BLaER1 (cell line): ENCODE measurements at regions not wholly inside any gene's neighbourhood (a gene's known extent, or its start where the extent isn't known, plus 50 kb on each side); places are given as distances from the start of the nearest gene placed in this dataset.

ENCODE experiments used
- H3K27ac ChIP-seq: shearing (Covaris generic); formaldehyde crosslinking; 2 replicates; pipeline ENCODE4 v1.8.1; 2022
- H3K27me3 ChIP-seq: shearing (Covaris generic); formaldehyde crosslinking; 2 replicates; pipeline ENCODE4 v1.8.1; 2022
- H3K36me3 ChIP-seq: shearing (Covaris generic); formaldehyde crosslinking; 2 replicates; pipeline ENCODE4 v1.8.1; 2022
- H3K4me1 ChIP-seq: shearing (Covaris generic); formaldehyde crosslinking; 2 replicates; pipeline ENCODE4 v1.8.1; 2022
- H3K4me2 ChIP-seq: shearing (Covaris generic); formaldehyde crosslinking; 2 replicates; pipeline ENCODE4 v1.8.1; 2022
- H3K4me3 ChIP-seq: shearing (Covaris generic); formaldehyde crosslinking; 2 replicates; pipeline ENCODE4 v1.8.1; 2022
- H3K9ac ChIP-seq: shearing (Covaris generic); formaldehyde crosslinking; 2 replicates; pipeline ENCODE4 v1.8.1; 2022
- H3K9me3 ChIP-seq: shearing (Covaris generic); formaldehyde crosslinking; 2 replicates; pipeline ENCODE4 v1.8.1; 2022
- H4K20me1 ChIP-seq: shearing (Covaris generic); formaldehyde crosslinking; 2 replicates; pipeline ENCODE4 v1.8.1; 2022
- Cebpa-rat ChIP-seq: shearing (Covaris generic); IDR thresholded peaks from 2 replicates; pipeline ENCODE4 v1.8.1; 2022

DNA sequence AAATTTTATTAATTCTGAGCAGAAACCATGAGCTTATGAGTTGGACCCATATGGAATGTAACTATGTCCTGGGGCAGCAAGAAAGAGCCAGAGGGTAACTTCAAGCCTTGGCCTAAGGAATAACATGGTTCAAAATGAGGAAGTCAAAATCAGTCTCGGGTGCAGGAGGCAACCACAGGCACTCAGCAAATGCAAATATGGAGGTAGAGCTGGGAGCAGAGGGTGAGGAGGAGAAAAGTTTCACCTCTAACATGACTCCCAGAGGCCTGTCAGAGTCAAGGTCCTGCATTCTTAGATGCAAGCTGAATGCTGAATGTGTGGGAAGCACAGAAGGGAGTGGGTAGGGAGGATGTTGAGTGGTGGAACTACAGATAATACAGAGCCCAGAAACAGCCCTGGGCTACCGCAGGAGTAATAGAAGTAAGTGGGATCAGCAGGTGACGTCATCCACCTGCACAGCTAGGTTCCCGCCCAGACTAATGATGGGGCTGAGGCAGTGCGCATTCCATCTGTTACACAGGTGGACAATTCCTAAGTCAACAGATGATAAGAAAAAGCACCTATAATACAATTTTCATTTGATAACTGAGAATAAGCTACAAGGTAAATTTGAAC, 279.8 kb upstream of the ARRDC4 start:
- Histone ChIP-seq H3K9me3 (no peaks in the 10 kb centered on the region), H3K36me3 (no peaks in the 10 kb centered on the region), H3K4me1 (peaks cover 12% of the 10 kb centered on the region), H3K9ac (no peak overlapping the region), H3K27me3 (no peaks in the 10 kb centered on the region), H3K27ac (no peak overlapping the region), H3K4me3 (no peak overlapping the region), H3K4me2 (no peak overlapping the region), H4K20me1 (no peaks in the 10 kb centered on the region)
- no peak for TF ChIP-seq Cebpa-rat

DNA sequence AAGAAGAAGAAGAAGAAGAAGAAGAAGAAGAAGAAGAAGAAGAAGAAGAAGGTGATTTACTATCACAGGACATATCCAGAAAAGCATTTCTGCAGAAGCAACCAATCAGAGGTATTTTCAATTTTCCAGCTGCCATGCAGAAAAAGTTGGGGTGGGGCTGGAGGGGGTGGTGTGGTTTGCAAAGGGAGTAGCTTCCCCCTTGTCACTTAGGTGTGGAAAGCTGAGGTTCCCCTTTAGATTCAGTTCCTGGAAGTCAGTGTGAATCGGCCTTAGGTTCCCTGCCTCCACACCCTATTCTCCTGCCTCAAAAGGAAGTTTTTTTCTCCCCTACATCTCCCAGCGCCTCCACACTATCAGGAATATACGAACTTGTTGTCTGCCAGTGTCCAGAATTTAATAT, 276.7 kb upstream of the ARRDC4 start:
- Histone ChIP-seq H3K4me3 (no peak overlapping the region), H3K4me1 (peaks cover 12% of the 10 kb centered on the region), H3K27me3 (no peaks in the 10 kb centered on the region), H3K4me2 (peak overlapping the region; percentile 55), H3K27ac (peak overlapping the region; percentile 38; the same call in 1 of the 2 replicates), H3K9ac (no peak overlapping the region), H4K20me1 (no peaks in the 10 kb centered on the region), H3K9me3 (no peaks in the 10 kb centered on the region), H3K36me3 (no peaks in the 10 kb centered on the region)
- TF ChIP-seq Cebpa-rat = no peak

DNA sequence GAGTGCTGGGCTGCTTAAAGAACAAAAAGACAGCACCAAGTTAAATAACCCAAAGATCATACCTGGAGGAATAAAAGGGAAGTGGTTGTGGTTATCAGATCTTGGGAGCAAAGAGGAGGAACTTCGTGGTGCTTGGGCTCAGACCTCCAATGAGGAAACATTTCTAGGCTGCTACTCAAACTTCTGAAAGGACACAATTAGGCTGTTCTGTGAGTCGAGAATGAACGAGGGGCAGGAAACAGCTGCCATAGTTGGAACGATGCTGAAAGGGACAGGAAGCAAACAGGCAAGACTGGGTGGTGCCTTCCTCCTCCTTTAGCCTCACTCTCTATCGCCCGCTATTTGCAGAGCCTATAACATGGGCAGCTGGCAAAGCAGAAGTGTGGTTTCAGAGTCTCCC, 276.3 kb upstream of the ARRDC4 start:
- no peaks in the 10 kb centered on the region for H3K36me3 ChIP-seq
- H3K9ac ChIP-seq = no peak overlapping the region
- no peaks in the 10 kb centered on the region for H3K27me3 ChIP-seq
- peaks cover 12% of the 10 kb centered on the region for H3K4me1 ChIP-seq
- peak overlapping the region; percentile 55 for H3K4me2 ChIP-seq
- H3K27ac ChIP-seq = peak overlapping the region; percentile 38; the same call in 1 of the 2 replicates
- no peak for TF ChIP-seq Cebpa-rat
- no peak overlapping the region for H3K4me3 ChIP-seq
- H3K9me3 ChIP-seq = no peaks in the 10 kb centered on the region
- H4K20me1 ChIP-seq = no peaks in the 10 kb centered on the region

- H3K27ac ChIP-seq = no peak overlapping the region
These were observed 274.2 kb upstream of the ARRDC4 start for GRCh38 chr15:97686324-97686723.

GRCh38 chr15:97687654-97688053, 272.8 kb upstream of the ARRDC4 start:
- no peak overlapping the region for H3K27ac ChIP-seq
- H3K36me3 ChIP-seq = no peaks in the 10 kb centered on the region
- H3K4me1 ChIP-seq = peaks cover 22% of the 10 kb centered on the region
- no peaks in the 10 kb centered on the region for H3K27me3 ChIP-seq
- no peaks in the 10 kb centered on the region for H4K20me1 ChIP-seq
- H3K9ac ChIP-seq = no peak overlapping the region
- no peak overlapping the region for H3K4me2 ChIP-seq
- no peak for TF ChIP-seq Cebpa-rat
- no peaks in the 10 kb centered on the region for H3K9me3 ChIP-seq
- H3K4me3 ChIP-seq = no peak overlapping the region

More at GRCh38 chr15:97686324-97686723, 274.2 kb upstream of the ARRDC4 start:
- Histone ChIP-seq H3K4me3 (no peak overlapping the region), H3K4me1 (peaks cover 12% of the 10 kb centered on the region), H3K9ac (no peak overlapping the region), H4K20me1 (no peaks in the 10 kb centered on the region), H3K27me3 (no peaks in the 10 kb centered on the region), H3K36me3 (no peaks in the 10 kb centered on the region), H3K9me3 (no peaks in the 10 kb centered on the region), H3K4me2 (no peak overlapping the region)
- no peak for TF ChIP-seq Cebpa-rat

- Histone ChIP-seq H3K36me3 (no peaks in the 10 kb centered on the region), H3K4me2 (no peak overlapping the region), H3K27me3 (no peaks in the 10 kb centered on the region), H4K20me1 (no peaks in the 10 kb centered on the region), H3K4me1 (peaks cover 28% of the 10 kb centered on the region), H3K9me3 (no peaks in the 10 kb centered on the region), H3K27ac (no peak overlapping the region), H3K4me3 (no peak overlapping the region), H3K9ac (no peak overlapping the region)
- TF ChIP-seq Cebpa-rat = no peak
These were observed 272.3 kb upstream of the ARRDC4 start for GRCh38 chr15:97688177-97688576.

DNA sequence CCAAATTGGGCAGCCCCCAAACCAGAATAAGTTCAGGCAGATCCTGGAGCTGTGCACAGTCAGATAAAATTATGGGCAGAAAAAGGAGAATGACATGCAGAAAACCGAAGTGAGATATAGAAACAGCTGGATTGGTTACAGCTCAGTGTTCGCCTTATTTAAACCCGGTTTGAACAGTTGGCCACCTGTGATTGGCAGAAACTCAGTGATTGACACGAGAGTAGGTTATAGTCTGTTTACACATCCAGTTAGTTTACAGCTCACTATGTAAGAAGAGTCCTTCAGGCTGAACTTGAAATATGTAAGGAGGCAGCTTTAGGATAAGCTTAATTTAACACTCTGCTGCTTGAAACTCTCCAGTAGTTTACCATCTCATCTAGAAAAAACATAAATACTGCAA, 271.6 kb upstream of the ARRDC4 start:
- Histone ChIP-seq H3K9ac (no peak overlapping the region), H3K27ac (no peak overlapping the region), H4K20me1 (no peaks in the 10 kb centered on the region), H3K4me2 (no peak overlapping the region), H3K36me3 (no peaks in the 10 kb centered on the region), H3K4me3 (no peak overlapping the region), H3K27me3 (no peaks in the 10 kb centered on the region), H3K4me1 (peaks cover 28% of the 10 kb centered on the region), H3K9me3 (no peaks in the 10 kb centered on the region)
- no peak for TF ChIP-seq Cebpa-rat

- no peak overlapping the region for H3K27ac ChIP-seq
- TF ChIP-seq Cebpa-rat = no peak
- H3K4me2 ChIP-seq = no peak overlapping the region
- no peaks in the 10 kb centered on the region for H3K9me3 ChIP-seq
- no peaks in the 10 kb centered on the region for H3K36me3 ChIP-seq
- no peaks in the 10 kb centered on the region for H3K27me3 ChIP-seq
- H4K20me1 ChIP-seq = no peaks in the 10 kb centered on the region
- H3K4me3 ChIP-seq = no peak overlapping the region
- peaks cover 17% of the 10 kb centered on the region for H3K4me1 ChIP-seq
- no peak overlapping the region for H3K9ac ChIP-seq
These were observed 269.4 kb upstream of the ARRDC4 start for GRCh38 chr15:97691078-97691477.

- Histone ChIP-seq H3K4me3 (no peak overlapping the region), H3K4me2 (peak overlapping the region; percentile 69; the same call in 1 of the 2 replicates), H3K9ac (no peak overlapping the region), H3K27me3 (no peaks in the 10 kb centered on the region), H3K4me1 (peaks cover 17% of the 10 kb centered on the region), H4K20me1 (no peaks in the 10 kb centered on the region), H3K36me3 (no peaks in the 10 kb centered on the region), H3K27ac (peak overlapping the region; percentile 50; the same call in 1 of the 2 replicates), H3K9me3 (no peaks in the 10 kb centered on the region)
- no peak for TF ChIP-seq Cebpa-rat
These were observed 268.7 kb upstream of the ARRDC4 start for GRCh38 chr15:97691799-97692198.

DNA sequence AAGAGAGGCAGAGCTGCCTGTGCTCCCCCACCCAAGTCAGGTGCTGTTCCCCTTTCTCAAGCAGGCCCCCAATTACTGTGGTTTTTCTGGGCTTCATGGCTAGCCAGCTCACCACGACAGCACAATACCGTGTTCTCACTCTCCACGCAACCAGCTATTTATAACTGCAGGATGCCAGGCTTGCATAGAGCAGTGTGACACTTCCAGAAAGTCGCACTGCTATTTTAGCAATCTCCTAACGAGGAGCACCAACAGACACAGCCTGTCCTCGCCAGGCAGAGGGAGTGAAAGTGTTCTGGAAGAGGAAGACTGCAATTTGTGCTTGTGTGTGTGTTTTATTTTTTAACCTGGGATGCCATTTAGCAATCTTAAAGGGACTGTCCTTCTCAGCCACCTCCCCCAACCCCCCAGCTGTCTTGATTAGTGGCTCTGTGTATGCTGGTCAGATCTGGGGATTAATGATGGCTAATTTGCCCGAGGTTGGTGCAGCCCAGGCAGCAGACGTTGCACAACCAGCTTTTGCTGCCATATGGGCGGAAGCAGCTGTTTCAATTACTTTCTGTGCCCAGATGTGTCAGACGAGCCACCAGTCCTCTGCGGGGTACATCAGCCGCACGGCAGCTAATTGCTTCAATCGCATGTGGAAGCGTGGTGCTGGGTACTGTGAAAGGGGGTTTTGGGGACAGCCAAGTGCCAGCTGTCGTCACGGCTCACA, 268.0 kb upstream of the ARRDC4 start:
- H3K9ac ChIP-seq = no peak overlapping the region
- peak overlapping the region; percentile 50; the same call in 1 of the 2 replicates for H3K27ac ChIP-seq
- H3K9me3 ChIP-seq = no peaks in the 10 kb centered on the region
- H3K36me3 ChIP-seq = no peaks in the 10 kb centered on the region
- H3K4me1 ChIP-seq = peaks cover 17% of the 10 kb centered on the region
- H3K4me3 ChIP-seq = no peak overlapping the region
- H4K20me1 ChIP-seq = no peaks in the 10 kb centered on the region
- peak; percentile 81 for TF ChIP-seq Cebpa-rat
- H3K4me2 ChIP-seq = peak overlapping the region; percentile 69
- H3K27me3 ChIP-seq = no peaks in the 10 kb centered on the region
